ENCODE measurements at regions not wholly inside any gene's neighbourhood (a gene's known extent, or its start where the extent isn't known, plus 50 kb on each side); places are given as distances from the start of the nearest gene placed in this dataset.

GRCh38 chr6:92820601-92821000, 598.8 kb downstream of the EPHA7 start:
- POLR2A ChIA-PET (ENCODE audit: partially characterized antibody), result no interaction called here
- Histone ChIP-seq H3K4me3 (ENCODE audit: low read length in 2 of 2) (no peak overlapping the region), H3K9me3 (ENCODE audit: control insufficient read depth in 1 of 2, low read length in 2 of 2) (no peaks in the 10 kb centered on the region), H3K27me3 (ENCODE audit: insufficient read depth, low read length) (no peaks in the 10 kb centered on the region), H3K4me1 (ENCODE audit: insufficient read depth, low read length) (no peaks in the 10 kb centered on the region), H3K27ac (ENCODE audit: low read depth, low read length) (no peak overlapping the region), H3K36me3 (ENCODE audit: insufficient read depth, low read length) (no peaks in the 10 kb centered on the region)
- Mint-ChIP-seq H3K27me3 (no peaks in the 10 kb centered on the region), H3K27ac (no peak overlapping the region), H3K4me3 (no peak overlapping the region), H3K36me3 (no peaks in the 10 kb centered on the region), H3K9me3 (peaks cover 0 to 6% (median 2%) of the 10 kb centered on the region in 8 donors), H3K4me1 (no peaks in the 10 kb centered on the region)
- CTCF ChIA-PET (ENCODE audit: partially characterized antibody), result no interaction called here
- no peak for DNase-seq
- intact Hi-C loops (cut with micrococcal nuclease), result no loop called here

- Mint-ChIP-seq H3K27me3 (no peaks in the 10 kb centered on the region), H3K4me3 (no peak overlapping the region), H3K9me3 (peaks cover 0 to 8% (median 2%) of the 10 kb centered on the region in 8 donors), H3K4me1 (no peaks in the 10 kb centered on the region), H3K27ac (no peak overlapping the region), H3K36me3 (no peaks in the 10 kb centered on the region)
- intact Hi-C loops (cut with micrococcal nuclease), result no loop called here
- no peaks in the 10 kb centered on the region for H3K4me1 ChIP-seq (ENCODE audit: insufficient read depth, low read length)
- no peak overlapping the region for H3K4me3 ChIP-seq (ENCODE audit: low read length in 2 of 2)
- H3K9me3 ChIP-seq (ENCODE audit: control insufficient read depth in 1 of 2, low read length in 2 of 2), result no peaks in the 10 kb centered on the region
- no peak for DNase-seq
- POLR2A ChIA-PET (ENCODE audit: partially characterized antibody), result no interaction called here
- H3K36me3 ChIP-seq (ENCODE audit: insufficient read depth, low read length), result no peaks in the 10 kb centered on the region
- CTCF ChIA-PET (ENCODE audit: partially characterized antibody), result no interaction called here
- no peaks in the 10 kb centered on the region for H3K27me3 ChIP-seq (ENCODE audit: insufficient read depth, low read length)
- no peak overlapping the region for H3K27ac ChIP-seq (ENCODE audit: low read depth, low read length)
Observed at GRCh38 chr6:92810913-92811312, 608.4 kb downstream of the EPHA7 start.

- intact Hi-C loops (cut with micrococcal nuclease), result no loop called here
- no peak overlapping the region for H3K4me3 Mint-ChIP-seq
- Histone ChIP-seq H3K9me3 (ENCODE audit: control insufficient read depth in 1 of 2, low read length in 2 of 2) (no peaks in the 10 kb centered on the region), H3K4me1 (ENCODE audit: insufficient read depth, low read length) (no peaks in the 10 kb centered on the region), H3K27ac (ENCODE audit: low read depth, low read length) (no peak overlapping the region), H3K36me3 (ENCODE audit: insufficient read depth, low read length) (no peaks in the 10 kb centered on the region), H3K4me3 (ENCODE audit: low read length in 2 of 2) (no peak overlapping the region), H3K27me3 (ENCODE audit: insufficient read depth, low read length) (no peaks in the 10 kb centered on the region)
- H3K27ac Mint-ChIP-seq, result no peak overlapping the region
- peaks cover 0 to 9% (median 0%) of the 10 kb centered on the region in 8 donors for H3K9me3 Mint-ChIP-seq
- H3K27me3 Mint-ChIP-seq, result no peaks in the 10 kb centered on the region
- H3K36me3 Mint-ChIP-seq, result no peaks in the 10 kb centered on the region
- CTCF ChIA-PET (ENCODE audit: partially characterized antibody), result no interaction called here
- POLR2A ChIA-PET (ENCODE audit: partially characterized antibody), result no interaction called here
- no peaks in the 10 kb centered on the region for H3K4me1 Mint-ChIP-seq
- no peak for DNase-seq
Observed at GRCh38 chr6:92806254-92806653, 613.1 kb downstream of the EPHA7 start.

GRCh38 chr6:92791403-92791802, 628.0 kb downstream of the EPHA7 start:
- Mint-ChIP-seq H3K4me3 (no peak overlapping the region), H3K36me3 (no peaks in the 10 kb centered on the region), H3K9me3 (peaks cover 0 to 13% (median 6%) of the 10 kb centered on the region in 8 donors), H3K27ac (no peak overlapping the region), H3K27me3 (no peaks in the 10 kb centered on the region), H3K4me1 (no peaks in the 10 kb centered on the region)
- intact Hi-C loops (cut with micrococcal nuclease), result no loop called here
- ChIA-PET CTCF (ENCODE audit: partially characterized antibody) (interaction anchor here (0.6 kb wide), 1 partner anchor 1321 kb away, joined by 3 read pairs; no protein-coding TSS in a partner anchor), POLR2A (ENCODE audit: partially characterized antibody) (no interaction called here)
- H3K36me3 ChIP-seq (ENCODE audit: insufficient read depth, low read length), result no peaks in the 10 kb centered on the region
- H3K4me3 ChIP-seq (ENCODE audit: low read length in 2 of 2), result no peak overlapping the region
- no peak overlapping the region for H3K27ac ChIP-seq (ENCODE audit: low read depth, low read length)
- H3K9me3 ChIP-seq (ENCODE audit: control insufficient read depth in 1 of 2, low read length in 2 of 2), result no peaks in the 10 kb centered on the region
- no peak for DNase-seq
- no peaks in the 10 kb centered on the region for H3K27me3 ChIP-seq (ENCODE audit: insufficient read depth, low read length)
- H3K4me1 ChIP-seq (ENCODE audit: insufficient read depth, low read length), result no peaks in the 10 kb centered on the region

- Mint-ChIP-seq H3K27me3 (no peaks in the 10 kb centered on the region), H3K27ac (no peak overlapping the region), H3K4me1 (no peaks in the 10 kb centered on the region), H3K9me3 (peaks cover 0 to 13% (median 6%) of the 10 kb centered on the region in 8 donors), H3K36me3 (no peaks in the 10 kb centered on the region), H3K4me3 (no peak overlapping the region)
- DNase-seq, result no peak
- Histone ChIP-seq H3K27me3 (ENCODE audit: insufficient read depth, low read length) (no peaks in the 10 kb centered on the region), H3K27ac (ENCODE audit: low read depth, low read length) (no peak overlapping the region), H3K4me1 (ENCODE audit: insufficient read depth, low read length) (no peaks in the 10 kb centered on the region), H3K4me3 (ENCODE audit: low read length in 2 of 2) (no peak overlapping the region), H3K9me3 (ENCODE audit: control insufficient read depth in 1 of 2, low read length in 2 of 2) (no peaks in the 10 kb centered on the region), H3K36me3 (ENCODE audit: insufficient read depth, low read length) (no peaks in the 10 kb centered on the region)
- POLR2A ChIA-PET (ENCODE audit: partially characterized antibody), result no interaction called here
- CTCF ChIA-PET (ENCODE audit: partially characterized antibody), result no interaction called here
- intact Hi-C loops (cut with micrococcal nuclease), result no loop called here
Observed at GRCh38 chr6:92790381-92790780, 629.0 kb downstream of the EPHA7 start.

- no peaks in the 10 kb centered on the region for H3K36me3 Mint-ChIP-seq
- CTCF ChIA-PET (ENCODE audit: partially characterized antibody), result no interaction called here
- H3K27ac Mint-ChIP-seq, result no peak overlapping the region
- H3K4me3 Mint-ChIP-seq, result no peak overlapping the region
- POLR2A ChIA-PET (ENCODE audit: partially characterized antibody), result no interaction called here
- no peaks in the 10 kb centered on the region for H3K27me3 Mint-ChIP-seq
- Histone ChIP-seq H3K4me1 (ENCODE audit: insufficient read depth, low read length) (no peaks in the 10 kb centered on the region), H3K27me3 (ENCODE audit: insufficient read depth, low read length) (no peaks in the 10 kb centered on the region), H3K4me3 (ENCODE audit: low read length in 2 of 2) (no peak overlapping the region), H3K36me3 (ENCODE audit: insufficient read depth, low read length) (no peaks in the 10 kb centered on the region), H3K9me3 (ENCODE audit: control insufficient read depth in 1 of 2, low read length in 2 of 2) (no peaks in the 10 kb centered on the region), H3K27ac (ENCODE audit: low read depth, low read length) (no peak overlapping the region)
- intact Hi-C loops (cut with micrococcal nuclease), result no loop called here
- peaks cover 0 to 16% (median 5%) of the 10 kb centered on the region in 8 donors for H3K9me3 Mint-ChIP-seq
- DNase-seq, result no peak
- H3K4me1 Mint-ChIP-seq, result no peaks in the 10 kb centered on the region
Observed at GRCh38 chr6:92784235-92784634, 635.1 kb downstream of the EPHA7 start.

- peaks cover 0 to 7% (median 3%) of the 10 kb centered on the region in 8 donors for H3K9me3 Mint-ChIP-seq
- intact Hi-C loops (cut with micrococcal nuclease), result no loop called here
- CTCF ChIA-PET (ENCODE audit: partially characterized antibody), result no interaction called here
Observed at GRCh38 chr6:92779746-92780145, 639.6 kb downstream of the EPHA7 start.

GRCh38 chr6:92777146-92777740, 642.1 kb downstream of the EPHA7 start:
- Mint-ChIP-seq H3K9me3 (peaks cover 0 to 8% (median 2%) of the 10 kb centered on the region in 8 donors), H3K27ac (no peak overlapping the region), H3K4me3 (no peak overlapping the region), H3K36me3 (no peaks in the 10 kb centered on the region), H3K4me1 (no peaks in the 10 kb centered on the region), H3K27me3 (no peaks in the 10 kb centered on the region)
- no peaks in the 10 kb centered on the region for H3K4me1 ChIP-seq (ENCODE audit: insufficient read depth, low read length)
- DNase-seq, result no peak
- H3K27me3 ChIP-seq (ENCODE audit: insufficient read depth, low read length), result no peaks in the 10 kb centered on the region
- H3K36me3 ChIP-seq (ENCODE audit: insufficient read depth, low read length), result no peaks in the 10 kb centered on the region
- ChIA-PET POLR2A (ENCODE audit: partially characterized antibody) (no interaction called here), CTCF (ENCODE audit: partially characterized antibody) (no interaction called here)
- H3K27ac ChIP-seq (ENCODE audit: low read depth, low read length), result no peak overlapping the region
- no peak overlapping the region for H3K4me3 ChIP-seq (ENCODE audit: low read length in 2 of 2)
- intact Hi-C loops (cut with micrococcal nuclease), result no loop called here
- peaks cover 0 to 3% of the 10 kb centered on the region in 2 donors for H3K9me3 ChIP-seq (ENCODE audit: control insufficient read depth in 1 of 2, low read length in 2 of 2)

More at GRCh38 chr6:92779746-92780145, 639.6 kb downstream of the EPHA7 start:
- no peaks in the 10 kb centered on the region for H3K9me3 ChIP-seq (ENCODE audit: control insufficient read depth in 1 of 2, low read length in 2 of 2)
- H3K4me1 ChIP-seq (ENCODE audit: insufficient read depth, low read length), result no peaks in the 10 kb centered on the region
- no peak overlapping the region for H3K4me3 ChIP-seq (ENCODE audit: low read length in 2 of 2)
- POLR2A ChIA-PET (ENCODE audit: partially characterized antibody), result no interaction called here
- H3K36me3 ChIP-seq (ENCODE audit: insufficient read depth, low read length), result no peaks in the 10 kb centered on the region
- no peaks in the 10 kb centered on the region for H3K4me1 Mint-ChIP-seq
- H3K27ac Mint-ChIP-seq, result no peak overlapping the region
- H3K36me3 Mint-ChIP-seq, result no peaks in the 10 kb centered on the region
- no peak overlapping the region for H3K4me3 Mint-ChIP-seq
- no peak overlapping the region for H3K27ac ChIP-seq (ENCODE audit: low read depth, low read length)
- H3K27me3 Mint-ChIP-seq, result no peaks in the 10 kb centered on the region
- DNase-seq, result no peak
- H3K27me3 ChIP-seq (ENCODE audit: insufficient read depth, low read length), result no peaks in the 10 kb centered on the region
